ENCODE measurements at regions not wholly inside any gene's neighbourhood (a gene's known extent, or its start where the extent isn't known, plus 50 kb on each side); places are given as distances from the start of the nearest gene placed in this dataset.

GRCh38 chr12:46699986-46700385, 125.8 kb downstream of the SLC38A4 start (continued):
- TF ChIP-seq, protein P1, sequence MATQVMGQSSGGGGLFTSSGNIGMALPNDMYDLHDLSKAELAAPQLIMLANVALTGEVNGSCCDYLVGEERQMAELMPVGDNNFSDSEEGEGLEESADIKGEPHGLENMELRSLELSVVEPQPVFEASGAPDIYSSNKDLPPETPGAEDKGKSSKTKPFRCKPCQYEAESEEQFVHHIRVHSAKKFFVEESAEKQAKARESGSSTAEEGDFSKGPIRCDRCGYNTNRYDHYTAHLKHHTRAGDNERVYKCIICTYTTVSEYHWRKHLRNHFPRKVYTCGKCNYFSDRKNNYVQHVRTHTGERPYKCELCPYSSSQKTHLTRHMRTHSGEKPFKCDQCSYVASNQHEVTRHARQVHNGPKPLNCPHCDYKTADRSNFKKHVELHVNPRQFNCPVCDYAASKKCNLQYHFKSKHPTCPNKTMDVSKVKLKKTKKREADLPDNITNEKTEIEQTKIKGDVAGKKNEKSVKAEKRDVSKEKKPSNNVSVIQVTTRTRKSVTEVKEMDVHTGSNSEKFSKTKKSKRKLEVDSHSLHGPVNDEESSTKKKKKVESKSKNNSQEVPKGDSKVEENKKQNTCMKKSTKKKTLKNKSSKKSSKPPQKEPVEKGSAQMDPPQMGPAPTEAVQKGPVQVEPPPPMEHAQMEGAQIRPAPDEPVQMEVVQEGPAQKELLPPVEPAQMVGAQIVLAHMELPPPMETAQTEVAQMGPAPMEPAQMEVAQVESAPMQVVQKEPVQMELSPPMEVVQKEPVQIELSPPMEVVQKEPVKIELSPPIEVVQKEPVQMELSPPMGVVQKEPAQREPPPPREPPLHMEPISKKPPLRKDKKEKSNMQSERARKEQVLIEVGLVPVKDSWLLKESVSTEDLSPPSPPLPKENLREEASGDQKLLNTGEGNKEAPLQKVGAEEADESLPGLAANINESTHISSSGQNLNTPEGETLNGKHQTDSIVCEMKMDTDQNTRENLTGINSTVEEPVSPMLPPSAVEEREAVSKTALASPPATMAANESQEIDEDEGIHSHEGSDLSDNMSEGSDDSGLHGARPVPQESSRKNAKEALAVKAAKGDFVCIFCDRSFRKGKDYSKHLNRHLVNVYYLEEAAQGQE (IDR thresholded peaks at IDR 0.05) = no peak
- TF ChIP-seq RNF2 (IDR thresholded peaks at IDR 0.05; ENCODE audit: borderline replicate concordance, low read depth) (no peak), JUNB (IDR thresholded peaks at IDR 0.05) (no peak), SREBF2 (IDR thresholded peaks at IDR 0.05) (no peak), BHLHE40 (IDR thresholded peaks at IDR 0.05; ENCODE audit: low read depth, low read length) (no peak), FOSB (CRISPR knock-in tag; IDR thresholded peaks at IDR 0.05) (no peak)

DNA sequence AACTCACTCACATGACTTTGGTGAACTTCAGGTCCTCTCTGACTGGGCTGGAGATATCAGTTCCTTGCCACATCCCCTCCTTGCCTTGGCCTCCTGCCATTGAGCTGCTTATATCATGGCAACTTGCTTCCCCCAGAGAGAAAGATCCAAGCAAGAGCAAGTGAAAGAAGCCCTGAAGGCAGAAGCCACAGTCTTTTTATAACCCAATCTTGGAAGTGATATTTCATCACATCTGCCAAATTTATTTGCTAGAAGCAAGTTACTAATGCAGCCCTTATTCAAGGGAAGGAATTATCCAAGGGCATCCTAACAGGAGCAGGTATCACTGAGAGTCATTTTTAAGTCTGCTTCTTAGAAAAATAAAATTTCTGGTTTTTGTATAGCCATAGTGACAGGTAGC, 127.8 kb downstream of the SLC38A4 start:
- CTCF ChIA-PET = no interaction called here

GRCh38 chr12:46693518-46693917, 132.3 kb downstream of the SLC38A4 start:
- 13% methylated on average over 2 of the region's 2 CpGs for whole genome bisulfite sequencing (ENCODE audit: missing lambda C conversion rate)
- H3K9me3 ChIP-seq = peaks cover 7% of the 10 kb centered on the region; the same call in 2 of the 3 replicates
- H3K4me1 ChIP-seq = no peaks in the 10 kb centered on the region
- DNase-seq (ENCODE audit: low read depth in 1 of 2, low spot score in 1 of 2) (no peak), ATAC-seq (no peak), FAIRE-seq (no peak)
- no peak overlapping the region for H3K27ac ChIP-seq
- ChIA-PET POLR2A (no interaction called here), CTCF (no interaction called here)
- H3K4me3 ChIP-seq = no peak overlapping the region
- no peak overlapping the region for H3K4me2 ChIP-seq
- TF ChIP-seq E2F6 (IDR thresholded peaks at IDR 0.05; ENCODE audit: borderline replicate concordance, low read depth) (no peak), ZNF302 (CRISPR knock-in tag; IDR thresholded peaks at IDR 0.05) (no peak), MAFK (IDR thresholded peaks at IDR 0.05; ENCODE audit: partially characterized antibody) (no peak), JUNB (IDR thresholded peaks at IDR 0.05) (no peak), GATA3 (IDR thresholded peaks at IDR 0.05; ENCODE audit: borderline replicate concordance) (no peak), FOSB (CRISPR knock-in tag; IDR thresholded peaks at IDR 0.05) (no peak), CHD2 (IDR thresholded peaks at IDR 0.05; ENCODE audit: low read length, partially characterized antibody) (no peak), HOXB5 (CRISPR knock-in tag; IDR thresholded peaks at IDR 0.05) (no peak), NR3C1 (IDR thresholded peaks at IDR 0.05) (no peak), CBX8 (IDR thresholded peaks at IDR 0.05) (no peak), POLR2A (IDR thresholded peaks at IDR 0.05; ENCODE audit: low read length) (no peak), EHMT2 (IDR thresholded peaks at IDR 0.05; ENCODE audit: low read depth) (no peak), HDAC2 (IDR thresholded peaks at IDR 0.05) (no peak), KDM5A (IDR thresholded peaks at IDR 0.05) (no peak), BHLHE40 (IDR thresholded peaks at IDR 0.05; ENCODE audit: low read depth, low read length) (no peak), ESRRA (IDR thresholded peaks at IDR 0.05; ENCODE audit: borderline replicate concordance, low read length) (no peak), PBX3 (IDR thresholded peaks at IDR 0.05) (no peak)

More for the DNA sequence above, 127.8 kb downstream of the SLC38A4 start:
- Histone ChIP-seq H3K9me3 (peaks cover 7% of the 10 kb centered on the region), H3K4me2 (no peak overlapping the region), H3K4me1 (no peaks in the 10 kb centered on the region), H3K4me3 (no peak overlapping the region), H3K27ac (no peak overlapping the region)
- no peak for FAIRE-seq
- POLR2A ChIA-PET = no interaction called here
- no peak for TF ChIP-seq E2F6 (IDR thresholded peaks at IDR 0.05; ENCODE audit: borderline replicate concordance, low read depth)
- no peak for TF ChIP-seq USF2 (IDR thresholded peaks at IDR 0.05)
- TF ChIP-seq, protein P2, sequence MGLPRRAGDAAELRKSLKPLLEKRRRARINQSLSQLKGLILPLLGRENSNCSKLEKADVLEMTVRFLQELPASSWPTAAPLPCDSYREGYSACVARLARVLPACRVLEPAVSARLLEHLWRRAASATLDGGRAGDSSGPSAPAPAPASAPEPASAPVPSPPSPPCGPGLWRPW (IDR thresholded peaks at IDR 0.05) = no peak
- TF ChIP-seq ZFP36 (IDR thresholded peaks at IDR 0.05; ENCODE audit: borderline replicate concordance, partially characterized antibody) = no peak
- no peak for TF ChIP-seq RAD21 (conservative IDR thresholded peaks at IDR 0.05 in 1 of 2, IDR thresholded peaks at IDR 0.05 in 1 of 2)
- no peak for TF ChIP-seq GATA3 (IDR thresholded peaks at IDR 0.05; ENCODE audit: borderline replicate concordance)
- TF ChIP-seq MYC (IDR thresholded peaks at IDR 0.05; ENCODE audit: borderline replicate concordance, low read length) = no peak
- no peak for TF ChIP-seq HEYL (CRISPR knock-in tag; IDR thresholded peaks at IDR 0.05)
- DNase-seq (ENCODE audit: low read depth in 1 of 2, low spot score in 1 of 2) = no peak
- no peak for ATAC-seq

Measured in A549 (cell line).